GM21381 (cell line): ENCODE measurements at regions not wholly inside any gene's neighbourhood (a gene's known extent, or its start where the extent isn't known, plus 50 kb on each side); places are given as distances from the start of the nearest gene placed in this dataset.

ENCODE experiments used
- ATAC-seq: cut with Tn5 transposase; IDR thresholded peaks from one replicate; pipeline ENCODE4 v1.9.1; 2021; ENCODE audit warnings: mild to moderate bottlenecking, moderate library complexity; ENCODE audit not compliant: unreplicated experiment

GRCh38 chr7:68488341-68489060 is 1109.8 kb upstream of the AUTS2 start:
- no peak for ATAC-seq

- no peak for ATAC-seq
Measured at GRCh38 chr7:68491523-68492358, 1106.5 kb upstream of the AUTS2 start.

GRCh38 chr7:68492359-68492690 is 1106.0 kb upstream of the AUTS2 start:
- no peak for ATAC-seq

DNA sequence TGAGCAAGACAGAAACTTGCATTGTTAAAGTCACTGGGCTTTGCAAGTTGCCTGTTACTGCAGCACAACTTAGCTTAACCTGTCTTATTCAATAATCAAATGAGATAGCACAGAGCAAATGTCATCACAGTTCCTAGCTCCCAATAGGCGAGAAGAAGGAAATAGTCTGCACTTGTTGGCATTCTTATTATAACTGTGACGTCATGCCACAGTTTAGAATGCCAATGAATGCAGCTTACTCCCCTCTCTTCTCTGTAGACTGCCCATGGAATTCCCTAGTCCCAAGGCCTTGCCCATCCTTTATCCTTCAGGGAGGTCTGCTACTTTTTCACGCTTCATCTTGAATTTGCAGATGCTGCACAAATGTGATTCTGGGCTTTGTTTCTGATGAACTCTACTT is 1094.9 kb upstream of the AUTS2 start:
- ATAC-seq = no peak

DNA sequence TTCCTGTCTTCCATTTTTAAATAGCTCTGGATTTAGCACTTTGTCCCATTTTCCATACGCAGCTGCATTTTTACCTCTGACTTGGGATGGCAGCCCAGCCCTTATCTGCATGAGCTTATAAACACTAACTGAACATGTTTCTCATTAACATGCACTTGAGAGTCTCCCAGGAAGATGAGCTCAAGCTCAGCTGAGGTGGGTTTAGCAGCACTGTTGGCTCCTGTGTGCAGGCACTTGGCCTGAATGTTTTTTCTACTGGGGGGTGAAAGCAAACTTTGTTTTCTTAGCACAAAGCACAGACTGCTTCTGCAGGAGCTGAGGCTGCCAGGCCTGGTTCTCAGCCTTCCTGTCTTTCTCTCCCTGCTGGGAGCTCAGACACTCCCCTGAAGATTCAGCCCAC is 1093.6 kb upstream of the AUTS2 start:
- ATAC-seq = no peak

DNA sequence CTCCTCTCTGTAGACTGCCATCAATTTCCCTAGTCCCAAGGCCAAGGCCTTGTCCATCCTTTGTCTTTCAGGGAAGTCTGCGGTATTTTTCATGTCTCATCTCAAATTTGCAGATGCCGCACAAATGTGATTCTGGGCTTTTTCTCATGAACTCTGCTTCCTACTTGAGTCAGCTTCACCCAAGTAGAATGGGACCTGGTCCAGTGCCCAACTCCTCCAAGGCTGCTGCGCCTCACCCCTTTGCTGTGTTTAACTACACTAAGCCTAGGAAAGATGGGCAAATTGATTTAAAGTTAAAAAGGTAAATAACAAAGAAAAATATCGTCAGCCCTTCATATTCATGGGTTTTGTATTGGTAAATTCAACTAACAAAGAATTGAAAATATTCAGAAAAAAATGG is 1092.6 kb upstream of the AUTS2 start:
- ATAC-seq = no peak

- no peak for ATAC-seq
Measured at GRCh38 chr7:68507668-68508067, 1090.6 kb upstream of the AUTS2 start.

GRCh38 chr7:68509054-68509453 is 1089.2 kb upstream of the AUTS2 start:
- ATAC-seq = no peak

DNA sequence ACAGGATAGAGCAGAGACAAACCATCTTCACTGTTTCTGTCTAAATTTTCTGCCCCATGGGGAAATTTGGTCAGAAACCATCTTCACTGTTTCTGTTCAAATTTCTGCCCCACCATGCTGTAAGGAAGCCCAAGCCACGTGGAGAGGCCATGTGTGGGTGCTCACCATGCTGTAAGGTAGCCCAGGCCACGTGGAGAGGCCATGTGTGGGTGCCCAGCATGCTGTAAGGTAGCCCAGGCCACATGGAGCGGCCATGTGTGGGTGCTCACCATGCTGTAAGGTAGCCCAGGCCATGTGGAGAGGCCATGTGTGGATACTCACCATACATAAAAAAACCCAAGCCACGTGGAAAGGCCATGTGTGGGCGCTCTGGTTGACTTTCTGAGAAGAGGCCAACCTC is 1088.7 kb upstream of the AUTS2 start:
- no peak for ATAC-seq

DNA sequence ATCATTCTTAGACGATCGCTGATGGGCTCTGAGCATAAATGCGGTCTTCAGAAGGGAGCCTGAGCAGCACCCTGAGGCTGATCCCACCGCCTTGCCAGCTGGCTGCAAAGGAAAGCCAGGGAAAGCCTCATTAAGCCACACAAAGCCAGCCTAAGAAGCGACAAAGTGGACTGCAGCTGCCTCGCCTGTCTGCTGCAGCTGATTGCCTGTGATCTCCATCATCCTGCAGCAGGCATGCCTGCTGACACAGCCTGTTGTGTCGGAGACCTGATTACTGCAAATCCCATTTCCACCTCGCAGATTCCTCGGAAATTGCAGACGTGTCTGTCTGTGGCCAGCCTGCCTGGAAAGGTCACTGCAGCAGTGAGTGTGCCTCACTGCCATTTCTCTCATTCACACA is 1087.0 kb upstream of the AUTS2 start:
- ATAC-seq = no peak

DNA sequence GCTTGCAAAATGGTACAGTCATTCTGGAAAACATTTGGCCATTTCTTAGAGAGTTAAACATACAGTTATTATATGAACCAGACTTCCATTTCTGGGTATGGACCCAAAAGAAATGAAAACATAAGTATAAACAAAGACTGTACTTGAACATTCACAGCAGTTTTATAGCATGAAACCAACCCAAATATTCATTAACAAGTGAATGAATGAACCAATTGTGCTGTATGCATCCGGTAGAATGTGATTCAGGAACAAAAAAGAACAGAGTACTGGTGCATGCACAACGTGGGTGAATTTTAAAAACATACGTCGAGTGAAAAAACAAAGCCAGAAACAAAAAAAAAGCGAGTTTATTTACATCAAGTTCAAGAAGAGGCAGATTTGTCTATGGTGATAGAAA is 1085.8 kb upstream of the AUTS2 start:
- ATAC-seq = no peak

- no peak for ATAC-seq
Measured at GRCh38 chr7:68518060-68518459, 1080.2 kb upstream of the AUTS2 start.

DNA sequence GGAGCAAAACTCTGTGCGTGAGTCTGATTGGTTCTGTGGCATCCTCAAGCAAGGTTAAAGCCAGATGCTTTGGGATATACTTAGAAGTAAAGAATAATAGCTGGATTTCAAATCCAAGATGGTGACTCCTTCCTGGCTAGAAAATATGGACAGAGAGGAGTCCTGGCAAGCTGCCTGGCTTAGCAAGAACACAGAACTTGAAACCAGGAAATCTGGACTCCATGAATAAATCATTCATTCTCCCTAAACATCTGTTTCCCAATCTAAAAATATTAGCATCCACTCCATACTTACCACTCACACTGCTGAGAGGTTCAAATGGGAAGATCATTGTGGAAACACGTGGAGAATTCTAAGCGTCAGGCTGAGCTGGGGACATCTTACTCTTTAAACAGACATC is 1074.1 kb upstream of the AUTS2 start:
- no peak for ATAC-seq

DNA sequence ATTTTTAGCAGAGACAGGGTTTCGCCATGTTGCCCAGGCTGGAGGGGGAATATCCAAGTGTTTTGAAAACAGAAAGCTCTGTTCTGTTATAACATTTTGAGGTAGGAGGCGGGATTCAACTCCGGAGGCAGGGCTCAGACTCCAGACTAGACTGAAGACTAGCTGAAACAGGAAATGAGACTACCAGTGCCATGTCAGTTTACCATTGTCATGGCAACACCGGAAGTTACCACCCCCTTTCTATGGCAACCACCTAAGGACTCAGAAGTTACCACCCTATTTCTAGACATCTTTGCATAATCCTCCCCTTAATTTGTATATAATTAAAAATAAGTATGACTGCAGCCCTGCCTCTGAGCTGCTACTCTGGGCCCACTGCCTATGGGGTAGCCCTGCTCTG is 1069.1 kb upstream of the AUTS2 start:
- no peak for ATAC-seq

DNA sequence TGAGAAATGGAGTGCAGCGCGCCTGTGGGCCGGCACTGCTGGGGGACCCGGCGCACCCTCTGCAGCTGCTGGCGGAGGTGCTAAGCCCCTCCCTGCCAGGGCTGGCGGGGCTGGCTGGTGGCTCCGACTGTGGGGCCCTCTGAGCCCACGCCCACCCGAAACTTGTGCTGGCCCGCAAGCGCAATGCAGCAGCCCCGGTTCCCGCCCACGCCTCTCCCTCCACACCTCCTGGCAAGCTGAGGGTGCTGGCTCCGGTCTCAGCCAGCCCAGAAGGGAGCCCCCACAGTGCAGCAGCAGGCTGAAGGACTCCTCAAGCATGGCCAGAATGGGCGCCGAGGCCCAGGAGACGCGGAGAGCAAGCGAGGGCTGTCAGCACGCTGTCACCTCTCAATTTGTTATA is 1063.0 kb upstream of the AUTS2 start:
- ATAC-seq = no peak

- no peak for ATAC-seq
Measured at GRCh38 chr7:68537051-68537773, 1061.1 kb upstream of the AUTS2 start.

GRCh38 chr7:68537774-68538071 is 1060.6 kb upstream of the AUTS2 start:
- ATAC-seq = no peak

DNA sequence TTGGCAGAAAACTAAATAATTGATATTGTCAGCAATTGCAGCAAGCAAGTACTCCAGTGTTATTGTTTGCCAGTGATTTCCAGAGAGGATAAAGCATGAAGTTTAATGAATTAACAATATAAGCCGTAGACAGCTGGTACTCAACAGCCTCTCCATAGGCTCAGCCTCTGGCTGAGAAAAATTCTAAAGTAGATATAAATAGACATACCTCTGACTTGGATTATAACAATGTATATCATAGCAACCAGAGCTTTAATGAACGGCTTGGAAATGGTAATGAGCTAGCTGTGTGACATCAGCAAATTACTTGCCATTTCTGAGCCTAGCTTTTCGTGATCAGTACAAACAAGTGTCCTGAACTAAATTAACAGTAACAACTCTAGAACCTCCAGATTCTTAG is 1055.4 kb upstream of the AUTS2 start:
- no peak for ATAC-seq

DNA sequence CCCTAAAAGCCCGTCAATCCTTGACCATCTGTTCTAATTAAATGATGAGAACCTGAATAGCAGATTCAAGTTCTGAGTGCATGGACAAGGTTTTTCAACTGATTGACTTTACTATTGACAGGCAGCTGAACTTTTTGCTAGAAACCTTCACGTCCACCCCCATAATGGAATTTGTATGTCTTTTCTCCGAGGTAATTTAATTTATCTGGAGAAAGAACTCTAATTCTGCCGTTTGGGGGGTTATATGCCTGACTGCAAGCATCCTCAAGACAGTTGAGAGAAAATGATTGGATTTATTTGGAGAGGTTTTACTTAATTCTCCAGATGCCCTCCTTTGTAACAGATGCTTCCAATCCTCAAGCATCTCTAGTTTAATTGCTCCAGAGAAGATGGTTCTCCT is 1053.4 kb upstream of the AUTS2 start:
- ATAC-seq = no peak

DNA sequence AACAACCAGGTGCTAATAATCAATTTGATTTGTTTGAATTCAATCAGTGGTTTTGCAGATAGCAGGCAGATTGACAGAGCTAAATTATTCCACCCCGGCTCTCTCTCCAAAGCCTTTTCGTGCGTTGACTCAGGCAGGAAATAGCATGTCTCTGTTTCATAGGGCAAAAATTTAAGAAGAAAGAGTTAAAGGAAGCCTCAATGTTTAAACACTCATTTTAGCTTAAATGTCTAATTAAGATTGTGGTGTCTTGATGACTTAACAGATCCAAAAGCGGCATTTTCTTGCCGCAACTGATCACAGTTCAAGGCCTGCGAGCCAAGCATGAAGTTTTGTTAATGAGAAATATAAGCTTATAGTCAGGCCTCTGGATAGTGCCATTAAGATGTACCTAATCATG is 1051.1 kb upstream of the AUTS2 start:
- no peak for ATAC-seq

- no peak for ATAC-seq
Measured at GRCh38 chr7:68547799-68548198, 1050.5 kb upstream of the AUTS2 start.

DNA sequence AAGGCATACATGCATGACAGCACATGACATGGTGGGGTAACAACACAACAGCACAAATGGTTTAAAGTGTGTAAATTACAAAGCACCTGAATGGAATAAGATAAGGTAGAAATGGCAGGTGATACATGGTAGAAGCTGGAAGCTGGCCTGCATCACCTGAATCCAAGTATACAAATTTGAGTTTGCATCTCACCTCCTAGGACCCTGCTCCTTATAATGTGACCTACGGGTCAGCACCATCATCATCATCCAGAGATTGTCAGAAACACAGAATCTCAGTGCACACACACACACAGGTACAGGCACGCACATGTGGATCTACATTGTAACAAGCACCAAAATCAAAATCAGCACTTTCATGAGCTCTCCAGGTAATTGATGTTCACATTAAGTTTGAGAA is 1048.2 kb upstream of the AUTS2 start:
- no peak for ATAC-seq
